ENCODE measurements at regions not wholly inside any gene's neighbourhood (a gene's known extent, or its start where the extent isn't known, plus 50 kb on each side); places are given as distances from the start of the nearest gene placed in this dataset.
"Not testable (repeated sequence)": the region's sequence is repeated elsewhere in the genome, so short reads cannot be mapped to it uniquely, and the experiment has no call there.

DNA sequence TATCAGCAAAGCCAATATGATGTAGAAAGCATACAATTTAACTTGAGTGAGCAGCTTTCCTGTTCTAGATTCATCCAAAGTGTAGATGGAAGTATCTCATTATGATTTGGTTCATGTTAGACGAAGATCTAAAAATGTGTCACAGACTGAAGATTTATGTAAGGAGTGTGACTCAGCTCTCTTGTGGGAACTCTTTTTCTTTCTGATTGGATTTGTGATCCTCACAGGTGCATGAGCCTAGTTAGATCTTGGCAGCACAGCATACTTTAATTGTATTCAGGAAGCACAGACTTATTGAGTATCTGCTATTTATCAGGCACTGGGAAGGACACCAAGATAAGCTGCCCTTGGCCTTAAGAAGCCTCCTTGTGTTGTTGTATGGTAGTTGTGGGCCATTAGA, 147.1 kb downstream of the C11orf91 start:
- DNase-seq: no peak

DNA sequence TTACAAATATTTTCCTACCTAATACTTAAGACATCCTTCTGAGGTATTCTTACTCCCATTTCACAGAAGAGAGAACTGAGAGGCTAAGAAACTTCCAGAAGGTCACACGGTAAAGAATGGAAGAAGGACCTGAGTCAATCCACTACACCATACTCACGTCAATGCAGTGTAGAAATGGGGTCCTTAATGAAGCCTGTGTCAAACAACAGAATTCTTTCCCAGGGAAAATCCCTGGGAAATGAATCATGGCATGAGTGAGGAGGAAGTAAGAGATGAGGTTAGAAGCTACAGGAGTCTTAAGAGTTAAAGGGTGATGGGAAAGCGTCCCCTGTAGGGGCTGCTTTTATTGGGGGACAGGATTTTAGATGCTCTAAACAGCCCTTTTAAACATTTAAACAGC, 147.9 kb downstream of the C11orf91 start:
- DNase-seq: no peak

DNA sequence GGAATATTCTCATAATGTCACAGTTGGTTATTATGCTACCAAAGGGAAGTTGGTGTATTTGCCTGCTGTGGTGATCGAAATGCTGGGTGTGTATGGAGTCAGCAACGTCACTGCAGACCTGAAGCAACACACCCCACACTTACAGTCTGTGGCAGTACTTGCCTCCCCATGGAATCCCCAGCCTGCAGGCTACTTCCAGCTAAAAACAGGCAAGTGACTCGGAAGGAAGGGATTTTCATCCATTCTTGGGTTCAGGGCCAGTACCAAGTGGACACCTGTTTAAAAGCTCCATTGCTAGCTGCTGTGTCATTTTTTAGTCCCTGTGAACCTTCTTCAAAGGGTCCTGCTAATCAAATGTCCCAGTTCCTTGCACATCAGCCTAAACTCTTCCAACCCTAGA, 149.6 kb downstream of the C11orf91 start:
- no peak for DNase-seq

DNA sequence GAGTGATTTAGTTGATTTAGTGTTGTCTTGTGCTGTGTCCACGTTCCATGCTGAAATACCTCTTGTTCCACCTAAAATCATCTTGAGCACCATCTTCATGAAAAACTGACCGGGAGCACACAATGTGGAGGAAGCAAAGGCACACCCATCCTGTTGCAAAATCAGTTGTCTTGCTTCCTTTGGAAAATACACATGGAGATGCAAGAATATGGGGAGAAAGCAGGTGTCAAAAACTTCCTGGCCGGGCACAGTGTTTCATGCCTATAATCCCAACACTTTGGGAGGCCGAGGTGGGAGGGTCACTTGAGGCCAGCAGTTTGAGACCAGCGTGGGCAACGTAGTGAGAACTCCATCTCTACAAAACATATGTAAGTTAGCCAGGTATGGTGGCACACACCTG, 151.1 kb downstream of the C11orf91 start:
- no peak for DNase-seq

DNA sequence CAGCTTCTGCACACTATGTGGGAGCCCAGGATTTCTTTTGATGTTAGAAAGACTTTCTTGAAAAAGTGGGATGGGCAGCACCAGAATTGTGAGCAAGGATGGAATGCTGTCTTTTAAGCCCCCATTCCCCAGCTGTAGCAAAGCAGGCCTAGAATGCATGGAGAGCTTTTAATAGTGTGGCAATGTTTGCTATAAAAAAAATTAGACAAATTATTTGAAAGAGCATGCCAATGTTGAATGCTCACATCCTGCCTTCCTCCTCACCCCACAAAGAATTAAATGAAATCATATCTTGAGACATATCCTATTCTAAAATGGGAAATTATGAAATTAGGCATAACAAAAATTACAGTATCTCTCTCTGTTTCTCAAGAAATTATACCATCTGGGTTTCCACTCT, 154.7 kb downstream of the C11orf91 start:
- no peak for DNase-seq

DNA sequence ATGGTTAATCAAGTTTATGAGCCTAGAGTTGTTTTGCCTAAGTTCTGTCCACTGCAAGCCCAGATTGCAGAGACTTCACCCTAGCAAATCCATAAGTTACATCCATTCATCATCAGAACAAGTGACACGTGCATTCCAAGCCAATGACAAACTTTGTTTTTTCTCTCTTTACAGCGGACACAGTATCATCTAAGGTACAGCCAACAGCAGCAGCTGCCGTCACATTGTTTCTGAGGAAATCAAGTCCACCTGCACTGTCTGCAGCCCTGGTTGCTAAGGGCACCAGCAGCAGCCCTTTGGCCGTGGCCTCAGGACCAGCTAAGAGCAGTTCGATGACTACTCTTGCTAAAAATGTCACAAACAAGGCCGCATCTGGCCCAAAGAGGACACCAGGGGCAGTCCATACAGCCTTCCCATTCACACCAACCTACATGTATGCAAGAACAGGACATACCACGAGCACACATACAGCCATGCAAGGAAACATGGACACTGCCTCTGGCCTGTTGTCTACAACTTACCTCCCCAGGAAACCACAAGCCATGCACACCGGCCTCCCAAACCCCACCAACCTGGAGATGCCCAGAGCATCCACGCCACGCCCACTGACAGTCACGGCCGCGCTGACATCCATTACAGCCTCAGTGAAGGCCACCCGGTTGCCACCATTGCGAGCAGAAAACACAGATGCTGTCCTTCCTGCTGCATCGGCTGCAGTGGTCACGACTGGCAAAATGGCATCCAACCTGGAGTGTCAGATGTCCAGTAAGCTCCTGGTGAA, 155.8 kb downstream of the C11orf91 start:
- DNase-seq: no peak

DNA sequence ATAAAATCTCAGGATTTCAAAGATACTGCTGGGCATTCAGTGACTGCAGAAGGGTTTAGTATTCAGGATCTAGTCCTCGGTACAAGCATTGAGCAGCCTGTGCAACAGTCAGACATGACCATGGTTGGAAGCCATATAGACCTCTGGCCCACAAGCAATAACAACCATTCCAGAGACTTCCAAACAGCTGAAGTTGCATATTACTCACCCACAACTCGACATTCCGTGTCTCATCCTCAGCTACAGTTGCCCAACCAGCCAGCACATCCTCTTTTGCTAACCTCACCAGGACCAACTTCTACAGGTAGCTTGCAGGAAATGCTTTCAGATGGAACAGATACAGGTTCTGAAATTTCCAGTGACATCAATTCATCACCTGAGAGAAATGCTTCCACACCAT, 156.8 kb downstream of the C11orf91 start:
- no peak for DNase-seq

DNA sequence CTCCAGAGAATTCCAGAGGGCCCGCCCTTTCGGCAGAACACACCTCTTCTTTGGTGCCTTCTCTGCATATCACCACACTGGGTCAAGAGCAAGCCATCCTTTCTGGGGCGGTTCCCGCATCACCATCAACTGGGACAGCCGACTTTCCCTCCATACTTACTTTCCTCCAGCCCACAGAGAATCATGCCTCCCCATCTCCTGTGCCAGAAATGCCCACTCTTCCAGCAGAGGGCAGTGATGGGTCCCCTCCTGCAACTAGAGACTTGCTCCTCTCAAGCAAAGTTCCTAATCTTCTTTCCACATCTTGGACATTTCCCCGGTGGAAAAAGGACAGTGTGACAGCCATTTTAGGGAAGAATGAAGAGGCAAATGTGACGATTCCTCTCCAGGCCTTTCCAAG, 157.7 kb downstream of the C11orf91 start:
- peak; percentile 11 for DNase-seq

DNA sequence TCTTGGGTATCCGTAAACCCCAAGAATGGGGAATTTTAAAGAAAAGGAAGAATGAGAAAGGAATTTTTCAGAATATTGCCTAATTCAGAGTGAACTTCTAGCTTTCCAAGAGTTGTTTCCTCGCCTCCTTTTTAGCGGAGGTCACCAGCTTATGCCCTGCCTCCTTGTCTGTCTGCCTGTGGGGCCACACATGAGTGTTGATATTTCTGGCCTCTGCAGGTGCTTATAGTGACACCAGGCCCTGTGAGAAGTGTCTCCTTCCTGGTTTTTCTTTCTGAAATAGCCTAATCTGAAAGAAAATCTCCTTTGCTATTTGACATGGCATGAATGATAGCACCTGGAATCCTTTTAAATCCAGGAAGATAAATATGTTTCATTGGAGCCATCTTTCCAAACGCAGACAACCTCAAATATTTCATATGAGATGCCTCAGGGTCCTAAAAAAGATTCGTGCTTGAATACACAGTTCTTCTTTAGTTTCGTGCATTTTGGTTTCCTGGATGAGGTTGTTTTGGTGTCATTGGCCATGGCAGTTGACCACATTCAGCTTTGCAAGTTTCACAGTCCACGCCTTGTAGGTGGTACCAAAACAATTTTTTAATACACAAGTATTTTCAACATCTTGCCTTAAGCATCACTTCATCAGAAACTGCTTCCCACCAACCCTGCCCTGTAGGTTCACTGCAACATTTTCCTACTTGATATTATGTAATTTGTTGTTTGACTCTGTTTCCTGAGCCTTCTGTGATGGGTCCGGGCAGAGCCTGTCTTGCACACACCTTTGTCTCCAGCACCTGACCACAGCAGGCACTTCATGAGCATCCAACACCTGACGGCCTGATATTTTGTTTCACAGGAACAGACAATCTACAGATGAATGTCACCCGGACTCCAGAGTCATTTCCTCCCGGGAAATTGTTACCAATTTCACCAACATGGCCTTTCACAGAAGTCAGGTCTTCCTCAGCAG, 159.4 kb downstream of the C11orf91 start:
- DNase-seq: no peak

DNA sequence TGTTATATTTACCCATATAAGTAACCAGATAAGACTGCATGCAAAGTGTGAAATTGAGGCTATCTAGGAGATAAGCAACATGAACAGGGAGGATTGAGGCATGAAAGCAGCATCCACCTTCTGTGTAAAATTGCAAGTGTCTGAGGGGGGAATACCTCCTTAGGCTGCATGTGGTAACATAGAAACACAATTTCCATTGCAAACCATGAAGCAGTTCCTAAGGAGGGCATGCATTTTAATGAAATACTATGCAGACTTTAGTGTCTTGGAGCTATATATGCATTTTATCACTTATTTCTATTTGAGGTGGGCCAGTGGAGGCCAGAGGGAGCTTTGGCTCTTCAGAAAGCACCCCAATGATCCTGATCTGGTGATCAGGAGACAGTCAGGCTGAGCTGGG, 160.2 kb downstream of the C11orf91 start:
- no peak for DNase-seq

DNA sequence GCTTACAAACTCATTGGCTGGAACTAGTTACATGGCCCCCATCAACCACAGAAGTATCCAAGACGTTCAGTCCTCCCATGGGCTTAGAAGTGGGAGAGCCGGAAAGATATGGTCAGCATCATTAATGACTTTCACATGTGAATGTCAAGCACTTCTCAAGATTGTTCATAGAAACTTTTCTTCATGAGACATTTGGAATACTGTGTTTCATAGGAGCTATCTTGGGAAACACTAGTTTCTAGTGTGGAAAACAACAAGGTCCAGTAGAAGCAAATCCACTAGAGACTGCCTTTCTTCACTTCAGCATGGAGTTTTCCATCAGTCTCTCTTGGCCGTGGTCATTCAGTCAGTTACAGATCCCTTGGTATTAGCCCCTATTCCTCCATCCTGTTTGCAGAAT, 160.9 kb downstream of the C11orf91 start:
- DNase-seq: no peak

DNA sequence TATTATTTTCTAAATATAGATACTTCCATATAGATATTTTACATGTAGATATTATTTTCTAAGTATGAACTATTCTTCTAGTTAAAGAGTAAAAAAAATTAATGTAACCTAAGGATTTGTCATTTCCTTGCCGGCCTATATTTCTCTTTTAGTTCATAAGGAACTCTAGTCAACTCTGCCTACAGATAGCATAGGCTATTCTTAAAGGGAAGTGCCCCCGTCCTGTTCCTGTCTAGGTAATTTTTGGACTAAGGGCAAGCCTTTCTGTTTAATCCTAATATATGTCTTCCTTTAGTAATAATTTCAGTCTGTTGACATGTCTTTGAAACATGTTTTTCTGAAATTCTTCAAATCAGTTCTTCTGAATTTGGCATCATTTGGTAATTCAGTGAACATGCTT, 161.9 kb downstream of the C11orf91 start:
- no peak for DNase-seq

DNA sequence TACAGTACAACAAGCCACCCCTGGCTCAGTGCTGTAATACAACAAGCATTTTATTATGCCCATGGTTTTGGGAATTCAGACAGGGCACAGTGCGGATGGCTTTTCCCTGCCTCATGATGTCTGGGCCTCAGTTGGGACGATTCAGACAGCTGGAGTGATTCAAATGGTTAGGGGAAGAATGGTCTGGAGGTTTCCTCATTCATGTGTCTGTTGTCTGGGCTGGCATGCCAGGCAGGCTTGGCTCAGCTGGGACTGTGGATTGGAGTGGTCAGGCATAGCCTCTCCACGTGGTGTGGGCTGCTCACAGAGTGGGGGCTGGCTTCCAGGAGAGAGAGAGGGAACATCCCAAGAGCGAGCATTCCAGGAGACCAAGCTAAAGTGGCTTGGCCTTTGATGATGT, 164.4 kb downstream of the C11orf91 start:
- no peak for DNase-seq

DNA sequence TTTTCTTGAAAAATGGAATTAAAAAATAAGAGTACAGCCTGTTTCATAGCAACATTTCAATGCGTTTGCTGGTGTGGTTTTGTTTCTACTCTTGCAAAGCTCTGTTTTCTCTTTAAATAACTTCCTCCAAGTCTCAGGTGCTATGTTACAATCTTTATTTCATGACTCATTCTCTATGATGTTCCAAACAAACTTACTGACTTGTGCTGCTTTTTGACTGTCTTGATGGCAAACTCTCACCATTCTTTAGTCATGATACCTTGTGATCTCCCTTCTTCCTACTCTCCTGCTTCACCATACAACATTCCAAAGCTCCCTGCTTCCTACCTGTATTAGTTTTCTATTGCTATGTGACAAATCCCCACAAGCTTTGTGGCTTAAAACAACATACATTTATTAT, 166.1 kb downstream of the C11orf91 start:
- DNase-seq: no peak

DNA sequence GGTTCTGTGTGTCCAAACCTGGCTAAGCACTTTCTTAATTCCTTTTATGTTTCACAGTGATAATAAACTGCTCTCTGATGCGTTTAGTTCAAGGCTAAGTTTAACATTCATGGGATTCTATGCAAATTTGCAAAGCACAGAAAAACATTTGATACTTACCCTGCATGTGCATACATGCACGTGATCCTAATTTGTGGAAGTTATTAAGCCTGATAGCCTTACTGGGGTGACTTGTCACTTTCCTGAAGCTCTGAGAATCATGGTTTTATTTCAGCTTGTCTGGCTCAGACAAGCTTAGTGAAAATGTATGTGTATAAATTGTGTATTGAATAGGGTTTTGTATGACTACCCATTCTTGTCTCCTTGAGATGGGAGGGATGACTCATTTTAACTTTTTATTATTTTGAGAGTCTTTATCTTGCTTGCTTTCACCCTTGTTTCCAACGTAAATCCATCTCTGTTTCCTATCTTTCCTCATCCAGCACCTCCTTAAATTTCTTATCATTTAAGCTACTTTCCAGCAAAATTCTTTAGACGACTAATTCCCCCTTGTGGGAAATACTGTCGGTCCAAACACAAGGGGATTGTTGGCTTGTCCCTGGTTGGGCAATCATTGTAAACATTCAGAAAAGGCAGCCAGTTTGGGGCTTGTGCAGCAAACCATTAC, 167.1 kb downstream of the C11orf91 start:
- no peak for DNase-seq

DNA sequence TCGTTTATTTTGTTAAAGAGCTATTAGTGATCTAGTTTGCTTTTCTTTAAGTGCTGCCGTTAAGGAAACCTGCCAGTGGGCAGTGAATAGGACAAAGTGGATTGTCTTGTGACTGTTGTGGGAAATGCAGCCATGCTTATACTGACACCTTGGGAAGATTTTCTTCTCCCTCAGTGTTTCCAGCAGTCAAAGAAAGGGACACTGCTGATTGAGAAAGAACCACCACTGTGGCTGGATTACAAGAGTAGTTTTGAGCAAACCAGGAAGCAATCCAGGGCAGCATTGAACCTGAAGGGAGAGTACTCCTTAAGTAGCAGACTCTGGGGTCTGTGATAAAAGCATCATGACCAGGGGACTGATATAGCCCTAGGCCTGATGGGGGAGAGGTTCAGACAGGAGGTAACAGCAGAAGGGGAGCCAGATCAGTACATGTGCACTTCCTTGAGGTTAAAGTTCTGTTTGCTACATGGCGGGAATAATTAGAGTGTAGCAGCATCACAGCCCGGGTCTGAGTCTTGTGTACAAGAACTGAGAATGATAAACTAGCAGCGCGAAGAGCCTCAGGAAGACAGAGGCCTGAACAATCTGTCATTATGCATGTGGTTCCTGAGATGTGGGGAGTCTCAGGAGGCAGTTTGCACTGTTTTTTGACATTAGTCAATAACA, 167.8 kb downstream of the C11orf91 start:
- no peak for DNase-seq

DNA sequence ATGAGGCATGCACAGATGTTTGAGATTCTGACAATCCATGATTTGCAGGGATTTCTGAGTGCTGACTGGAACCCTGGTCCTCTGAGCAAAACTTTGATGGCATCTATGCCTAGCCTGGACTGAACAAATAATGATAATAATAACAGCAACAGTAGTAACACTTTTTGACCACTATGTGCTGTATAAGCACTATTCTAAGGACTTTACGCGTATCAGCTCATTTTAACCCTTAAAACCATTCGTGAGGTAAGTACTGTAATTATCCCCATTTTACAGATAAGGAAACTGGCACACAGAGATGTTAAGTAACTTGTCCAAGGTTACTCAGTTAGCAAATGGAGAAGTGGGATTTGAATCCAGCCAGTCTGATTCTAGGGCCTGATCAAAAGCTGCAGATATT, 168.4 kb downstream of the C11orf91 start:
- no peak for DNase-seq

DNA sequence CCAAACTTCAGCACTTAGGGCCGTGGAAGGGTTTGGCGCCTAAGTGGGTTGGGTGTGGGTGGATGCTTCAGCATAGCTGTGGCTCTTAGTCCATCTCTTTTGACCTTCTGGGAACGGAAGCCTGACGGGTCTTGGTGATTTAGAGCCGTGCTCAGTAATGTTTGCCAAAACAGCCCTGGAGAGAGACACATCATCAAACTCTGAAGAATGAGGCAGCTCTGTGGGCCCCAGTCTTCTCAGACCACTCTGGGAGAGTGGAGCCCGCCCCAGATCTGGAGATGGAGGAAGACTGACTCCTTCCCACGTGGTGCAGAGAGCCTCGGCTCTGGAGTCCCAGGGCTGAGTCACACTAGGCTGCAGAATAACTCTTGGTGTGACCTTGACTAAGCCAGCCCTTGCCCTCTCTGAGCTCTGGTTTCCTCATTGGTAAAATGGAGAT, 168.9 kb downstream of the C11orf91 start:
- no peak for DNase-seq

DNA sequence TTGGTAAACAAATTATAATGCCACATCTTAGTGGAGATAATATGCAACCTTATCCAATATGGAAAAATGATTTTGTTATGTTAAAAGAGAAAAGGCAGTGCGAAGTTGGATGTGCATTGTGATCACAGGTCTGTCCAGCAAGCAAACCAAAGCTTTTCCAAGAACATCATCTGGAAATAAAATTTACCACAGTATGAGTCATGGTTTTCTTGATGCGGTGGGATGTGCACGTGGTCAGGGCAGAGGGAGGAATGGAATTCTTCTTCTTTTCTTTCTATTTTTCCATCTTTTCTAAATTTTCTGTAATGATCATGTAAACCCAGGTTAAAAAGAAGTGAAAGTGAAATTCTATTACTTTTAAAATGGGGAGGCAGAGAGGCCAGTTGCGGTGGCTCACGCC, 169.8 kb downstream of the C11orf91 start:
- DNase-seq: no peak

DNA sequence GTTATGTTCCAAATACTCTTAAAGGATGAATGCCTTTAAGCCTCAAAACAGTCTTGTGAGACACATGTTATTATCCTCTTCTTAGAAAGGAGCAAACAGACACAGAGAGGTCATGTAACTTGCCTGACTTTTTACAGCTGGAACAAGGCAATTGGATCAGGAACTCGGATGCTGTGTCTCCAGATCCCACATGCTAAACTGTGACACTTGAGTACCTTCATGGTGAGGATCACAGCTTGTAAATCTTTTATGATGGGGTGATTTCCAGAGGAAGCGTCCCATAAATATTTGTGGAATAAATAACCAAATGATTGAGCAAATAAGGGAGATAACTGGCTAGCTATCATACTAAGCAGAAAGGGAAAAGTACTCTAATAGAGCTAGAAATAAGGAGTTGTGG, 171.2 kb downstream of the C11orf91 start:
- no peak for DNase-seq

DNA sequence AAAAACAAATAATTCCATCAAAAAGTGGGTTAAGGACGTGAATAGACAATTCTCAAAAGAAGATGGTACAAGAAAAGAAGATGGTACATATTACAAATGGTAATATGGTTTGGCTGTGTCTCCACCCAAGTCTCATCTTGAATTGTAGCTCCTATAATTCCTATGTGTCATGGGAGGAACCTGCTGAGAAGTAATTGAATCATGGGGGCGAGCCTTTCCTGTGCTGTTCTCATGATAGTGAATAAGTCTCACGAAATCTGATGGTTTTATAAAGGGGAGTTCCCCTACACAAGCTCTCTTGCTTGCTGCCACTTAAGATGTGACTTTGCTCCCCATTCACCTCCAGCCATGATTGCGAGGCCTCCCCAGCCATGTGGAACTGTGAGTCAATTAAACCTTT, 172.9 kb downstream of the C11orf91 start:
- not testable (repeated sequence) for DNase-seq

DNA sequence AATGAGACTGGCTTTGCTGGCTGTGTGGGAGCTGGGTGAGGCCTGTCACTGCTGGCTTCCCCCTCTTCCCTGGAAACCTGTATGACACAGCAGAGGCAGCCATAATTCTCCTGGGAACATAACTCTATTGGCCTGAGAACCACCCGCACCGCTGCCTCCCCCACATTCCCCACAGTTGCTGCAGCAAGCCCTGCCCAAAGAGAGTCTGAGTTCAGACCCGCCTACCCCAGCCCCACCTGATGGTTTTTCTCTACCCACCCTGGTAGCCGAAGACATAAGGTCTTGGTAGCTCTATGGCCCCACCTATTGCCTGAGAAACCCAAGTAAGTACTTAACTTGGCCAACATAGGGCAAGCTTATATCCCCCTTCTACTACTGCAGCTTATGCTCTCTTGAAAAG, 174.8 kb downstream of the C11orf91 start:
- no peak for DNase-seq
